MCF 10A (cell line): ENCODE measurements at regions not wholly inside any gene's neighbourhood (a gene's known extent, or its start where the extent isn't known, plus 50 kb on each side); places are given as distances from the start of the nearest gene placed in this dataset.

Source experiments
- BruUV-seq: library from RNA; stranded (reverse); fragments of 400-500 nt; replicated peaks from 2 replicates; lab custom pipeline; 2021; lab: Mats Ljungman, UMichigan
- CTCF ChIA-PET: fragments of 300-600 bp; sonication (Branson Sonifier 250); formaldehyde crosslinking; extraction: SDS; loops from one replicate; lab custom pipeline; 2021; ENCODE audit warnings: antibody characterized with exemption, inconsistent platforms; lab: Yijun Ruan, JAX
- POLR2A ChIA-PET: fragments of 300-600, 350-650 bp; sonication (Branson Sonifier 250); formaldehyde crosslinking; extraction: SDS; loops from one replicate; lab custom pipeline; 2020; ENCODE audit warnings: antibody characterized with exemption, inconsistent platforms; lab: Yijun Ruan, JAX
- DNase-seq: peaks from one replicate; pipeline ENCODE4 v3.0.0-alpha.2; 2018; ENCODE audit not compliant: unreplicated experiment
- H3K27ac Mint-ChIP-seq: one replicate; pipeline ENCODE4 v1.8.0; 2022; ENCODE audit warnings: mild to moderate bottlenecking, low read depth, mixed read lengths; ENCODE audit not compliant: unreplicated experiment
- H3K27me3 Mint-ChIP-seq: one replicate; pipeline ENCODE4 v1.8.0; 2022; ENCODE audit warnings: mixed read lengths; ENCODE audit not compliant: insufficient read depth, unreplicated experiment
- H3K36me3 Mint-ChIP-seq: one replicate; pipeline ENCODE4 v1.8.0; 2022; ENCODE audit warnings: mild to moderate bottlenecking, moderate library complexity, mixed read lengths; ENCODE audit not compliant: insufficient read depth, unreplicated experiment
- H3K4me1 Mint-ChIP-seq: one replicate; pipeline ENCODE4 v1.8.0; 2022; ENCODE audit warnings: mixed read lengths; ENCODE audit not compliant: insufficient read depth, unreplicated experiment
- H3K4me3 Mint-ChIP-seq: one replicate; pipeline ENCODE4 v1.8.0; 2022; ENCODE audit warnings: mild to moderate bottlenecking, moderate library complexity, mixed read lengths; ENCODE audit not compliant: unreplicated experiment
- H3K9me3 Mint-ChIP-seq: one replicate; pipeline ENCODE4 v1.8.0; 2022; ENCODE audit warnings: mixed read lengths; ENCODE audit not compliant: unreplicated experiment
- CTCF ChIP-seq: fragments of 200-600 bp; IDR thresholded peaks from one replicate; pipeline ENCODE4 v1.8.0; 2022; ENCODE audit warnings: antibody characterized with exemption, mild to moderate bottlenecking; ENCODE audit not compliant: unreplicated experiment
- intact Hi-C: fragments of 100-400 bp; cut with micrococcal nuclease; formaldehyde crosslinking; loops from 2 replicates; pipeline ENCODE4 v1.14.1; 2022

- Mint-ChIP-seq H3K4me3 (no peak overlapping the region), H3K4me1 (peaks cover 5% of the 10 kb centered on the region), H3K27me3 (peaks cover 11% of the 10 kb centered on the region), H3K9me3 (no peaks in the 10 kb centered on the region), H3K36me3 (peaks cover 5% of the 10 kb centered on the region), H3K27ac (no peak overlapping the region)
- DNase-seq, result no peak
- POLR2A ChIA-PET, result interaction anchor here (1.1 kb wide), 1 partner anchor 71 kb away, joined by 3 read pairs; no protein-coding TSS in a partner anchor
- no TSS peak for BruUV-seq
- CTCF ChIA-PET, result no interaction called here
- intact Hi-C loops, result no loop called here
- no peak for TF ChIP-seq CTCF
Measured at GRCh38 chr3:127410678-127411077, 122.8 kb upstream of the PRR20G start.

- no peak for DNase-seq
- POLR2A ChIA-PET, result no interaction called here
- Mint-ChIP-seq H3K4me3 (no peak overlapping the region), H3K9me3 (no peaks in the 10 kb centered on the region), H3K4me1 (peaks cover 5% of the 10 kb centered on the region), H3K27ac (no peak overlapping the region), H3K36me3 (peaks cover 5% of the 10 kb centered on the region), H3K27me3 (peaks cover 5% of the 10 kb centered on the region)
- CTCF ChIA-PET, result interaction anchor here (0.6 to 1.1 kb wide), 3 partner anchors 32 to 730 kb away, joined by 3 to 4 read pairs (median 3); no protein-coding TSS in a partner anchor
- BruUV-seq, result no TSS peak
- intact Hi-C loops, result no loop called here
- TF ChIP-seq CTCF, result no peak
Measured at GRCh38 chr3:127410137-127410488, 122.3 kb upstream of the PRR20G start.

GRCh38 chr3:127409421-127410136 lies 121.7 kb upstream of the PRR20G start:
- peaks cover under 1% of the 10 kb centered on the region for H3K27me3 Mint-ChIP-seq
- DNase-seq, result no peak
- intact Hi-C loops, result no loop called here
- TF ChIP-seq CTCF, result no peak
- H3K27ac Mint-ChIP-seq, result no peak overlapping the region
- H3K4me3 Mint-ChIP-seq, result no peak overlapping the region
- peaks cover 5% of the 10 kb centered on the region for H3K36me3 Mint-ChIP-seq
- H3K9me3 Mint-ChIP-seq, result no peaks in the 10 kb centered on the region
- POLR2A ChIA-PET, result interaction anchor here (0.5 to 0.7 kb wide), 2 partner anchors 39 to 83 kb away, joined by 3 read pairs; no protein-coding TSS in a partner anchor
- peaks cover 5% of the 10 kb centered on the region for H3K4me1 Mint-ChIP-seq
- CTCF ChIA-PET, result interaction anchor here (0.6 to 1.1 kb wide), 3 partner anchors 33 to 730 kb away, joined by 3 to 4 read pairs (median 3); no protein-coding TSS in a partner anchor
- no TSS peak for BruUV-seq

GRCh38 chr3:127408684-127409420 lies 121.0 kb upstream of the PRR20G start:
- intact Hi-C loops, result no loop called here
- CTCF ChIA-PET, result no interaction called here
- Mint-ChIP-seq H3K4me1 (peaks cover 5% of the 10 kb centered on the region), H3K36me3 (peaks cover 5% of the 10 kb centered on the region), H3K27ac (no peak overlapping the region), H3K4me3 (no peak overlapping the region), H3K27me3 (no peaks in the 10 kb centered on the region), H3K9me3 (no peaks in the 10 kb centered on the region)
- no TSS peak for BruUV-seq
- no peak for TF ChIP-seq CTCF
- no peak for DNase-seq
- POLR2A ChIA-PET, result interaction anchor here (0.5 to 0.7 kb wide), 2 partner anchors 38 to 82 kb away, joined by 3 read pairs; no protein-coding TSS in a partner anchor
